22Rv1 (cell line): ENCODE measurements at regions not wholly inside any gene's neighbourhood (a gene's known extent, or its start where the extent isn't known, plus 50 kb on each side); places are given as distances from the start of the nearest gene placed in this dataset.

Experiments used
- CTCF ChIP-seq: fragments of 450-650 bp; IDR thresholded peaks from 2 replicates; pipeline ENCODE4 v1.5.1; 2017; ENCODE audit warnings: mild to moderate bottlenecking
- ZFX ChIP-seq: fragments of 450-650 bp; IDR thresholded peaks from 2 replicates; pipeline ENCODE4 v1.6.1; 2017; ENCODE audit warnings: antibody characterized with exemption, borderline replicate concordance

- no peak for TF ChIP-seq CTCF
- no peak for TF ChIP-seq ZFX
These were observed 256.0 kb downstream of the DHX15 start for GRCh38 chr4:24328310-24328709.
